B cell (primary cell): ENCODE measurements at regions not wholly inside any gene's neighbourhood (a gene's known extent, or its start where the extent isn't known, plus 50 kb on each side); places are given as distances from the start of the nearest gene placed in this dataset.

Source experiments
- CTCF ChIP-seq: fragments of 200-600 bp; IDR thresholded peaks from one replicate; pipeline ENCODE4 v1.8.0; 2022; ENCODE audit warnings: antibody characterized with exemption, mild to moderate bottlenecking
- EZH2 ChIP-seq: IDR thresholded peaks from 2 replicates; pipeline ENCODE4 v1.6.1; 2012; ENCODE audit warnings: borderline replicate concordance, low read depth, mild to moderate bottlenecking, moderate library complexity, low read length; ENCODE audit not compliant: insufficient read depth, poor library complexity, severe bottlenecking

- TF ChIP-seq CTCF (no peak), EZH2 (no peak)
These were observed 338.9 kb downstream of the TEX29 start for GRCh38 chr13:111659219-111659775.
